ENCODE measurements at regions not wholly inside any gene's neighbourhood (a gene's known extent, or its start where the extent isn't known, plus 50 kb on each side); places are given as distances from the start of the nearest gene placed in this dataset.

GRCh38 chr2:136213836-136214235, 95.9 kb upstream of the CXCR4 start:
- no peak for DNase-seq (ENCODE audit: low read depth)

DNA sequence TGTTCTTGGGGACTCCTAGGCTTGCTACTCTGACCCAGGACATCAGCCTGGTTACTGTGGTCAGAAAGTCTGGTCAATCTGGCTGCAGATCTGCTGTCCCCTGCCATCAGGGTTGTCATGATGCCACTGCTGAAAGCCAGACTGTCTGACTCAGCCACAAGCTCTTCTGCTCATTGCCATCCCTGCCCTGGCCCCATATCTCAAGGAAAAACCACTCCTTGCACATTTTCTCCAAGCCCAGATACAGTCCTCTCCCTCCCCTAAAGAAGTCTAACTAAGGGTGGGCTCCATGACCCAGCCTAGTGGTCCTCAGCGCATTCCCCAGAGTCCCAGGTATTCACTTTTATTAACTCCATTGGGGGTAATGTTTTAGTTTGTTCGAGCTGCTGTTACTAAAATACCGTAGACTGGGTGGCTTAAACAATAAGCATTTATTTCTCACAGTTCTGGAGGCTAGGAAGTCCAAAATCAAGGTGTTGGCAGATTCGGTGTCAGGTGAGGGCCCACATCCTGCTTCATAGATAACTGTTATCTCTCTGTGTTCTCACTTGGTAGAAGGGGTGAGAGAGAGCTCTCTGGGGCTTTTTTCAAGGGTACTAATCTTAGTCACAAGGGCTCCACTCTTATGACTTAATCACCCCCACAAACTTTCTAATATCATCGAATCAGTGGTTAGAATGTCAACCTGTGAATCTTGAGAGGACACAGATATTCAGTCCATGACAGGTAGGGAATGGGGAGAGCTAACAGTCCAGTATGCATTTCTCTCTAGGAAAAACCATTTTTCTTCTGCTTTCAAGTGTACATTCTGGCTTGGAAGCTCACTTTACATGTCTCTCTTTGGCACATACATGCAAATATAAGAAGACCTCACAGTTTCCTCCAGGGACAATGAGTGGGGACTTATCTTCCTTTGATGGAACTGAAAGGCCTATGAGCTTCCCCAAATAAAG, 94.8 kb upstream of the CXCR4 start:
- no peak for DNase-seq (ENCODE audit: low read depth)

- DNase-seq (ENCODE audit: low read depth): no peak
Observed at GRCh38 chr2:136211701-136212100, 93.8 kb upstream of the CXCR4 start.

DNA sequence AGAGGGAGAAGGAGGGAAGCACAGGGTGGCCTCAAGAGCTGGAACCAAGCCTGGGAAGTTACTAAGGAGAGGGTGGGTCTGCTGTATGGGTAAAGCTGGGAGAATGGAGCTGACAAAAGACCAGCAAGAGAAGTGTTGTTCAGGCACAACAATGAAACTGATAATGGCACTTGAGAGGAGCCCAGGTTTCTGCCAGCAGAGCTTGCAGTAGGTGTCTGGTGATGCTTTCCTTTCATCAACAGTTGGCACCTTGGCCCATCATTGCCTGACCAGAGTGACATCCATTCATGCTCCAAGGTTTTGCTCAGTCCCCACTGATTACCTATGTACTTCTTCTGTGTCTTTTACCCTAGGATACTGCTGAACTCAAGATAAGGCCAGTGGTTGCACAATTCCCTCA, 92.9 kb upstream of the CXCR4 start:
- DNase-seq (ENCODE audit: low read depth): no peak

DNA sequence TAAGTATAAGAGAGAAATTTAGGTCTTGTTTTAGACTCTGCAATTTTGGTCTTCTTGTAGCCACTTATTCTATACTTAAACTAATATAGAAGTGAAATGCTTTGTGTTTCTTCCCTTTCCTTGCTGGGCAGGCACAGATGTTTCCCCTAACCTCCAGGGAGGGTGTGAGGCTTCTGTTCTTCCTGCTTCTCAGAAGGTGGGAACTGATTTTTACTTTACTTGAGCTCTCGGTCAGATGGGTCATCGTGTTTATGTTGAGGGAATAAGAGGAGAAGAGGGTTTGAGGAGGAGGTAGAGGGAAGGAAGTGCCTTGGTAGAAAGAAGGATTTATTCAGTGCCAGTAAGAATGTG, 92.5 kb upstream of the CXCR4 start:
- no peak for DNase-seq (ENCODE audit: low read depth)

- no peak for DNase-seq (ENCODE audit: low read depth)
Observed at GRCh38 chr2:136209561-136210454, 91.9 kb upstream of the CXCR4 start.

DNA sequence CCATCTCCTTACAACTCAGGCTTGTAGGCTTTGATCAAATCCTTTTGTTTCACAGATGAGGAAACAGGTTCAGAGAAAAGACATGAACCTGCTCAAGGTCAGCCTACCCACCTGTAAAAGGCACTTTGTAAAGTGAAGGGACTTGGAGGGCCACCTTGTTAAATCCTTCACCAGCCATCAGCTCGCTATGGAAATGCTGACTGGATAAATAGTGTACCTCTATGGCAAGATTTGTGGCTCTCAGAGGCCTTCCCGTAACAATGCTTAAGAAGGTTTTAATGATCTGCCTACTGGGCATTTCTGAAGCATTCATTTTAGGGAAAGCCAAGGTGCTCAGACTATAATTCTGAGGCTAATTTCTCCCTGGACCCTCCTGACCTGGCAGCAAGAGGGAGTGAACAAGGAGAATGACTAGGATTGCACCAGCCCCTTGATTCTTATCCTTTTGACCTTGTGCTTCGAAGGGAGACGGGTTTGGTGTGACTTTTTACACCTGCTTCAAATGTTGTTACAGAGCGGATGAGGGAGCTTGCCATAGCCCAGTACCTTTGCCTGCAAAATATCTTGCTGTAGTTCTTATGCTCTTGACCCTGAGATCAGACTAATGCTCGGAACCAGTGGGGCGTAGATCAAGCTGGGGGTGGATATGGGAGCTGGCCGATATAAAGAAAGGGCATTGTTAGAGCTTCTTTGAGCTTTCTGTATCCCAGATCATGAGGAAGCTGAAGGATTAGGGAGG, 90.9 kb upstream of the CXCR4 start:
- no peak for DNase-seq (ENCODE audit: low read depth)

- DNase-seq (ENCODE audit: low read depth): no peak
Observed at GRCh38 chr2:136207665-136208064, 89.7 kb upstream of the CXCR4 start.

- DNase-seq (ENCODE audit: low read depth): no peak
Observed at GRCh38 chr2:136207030-136207623, 89.2 kb upstream of the CXCR4 start.

DNA sequence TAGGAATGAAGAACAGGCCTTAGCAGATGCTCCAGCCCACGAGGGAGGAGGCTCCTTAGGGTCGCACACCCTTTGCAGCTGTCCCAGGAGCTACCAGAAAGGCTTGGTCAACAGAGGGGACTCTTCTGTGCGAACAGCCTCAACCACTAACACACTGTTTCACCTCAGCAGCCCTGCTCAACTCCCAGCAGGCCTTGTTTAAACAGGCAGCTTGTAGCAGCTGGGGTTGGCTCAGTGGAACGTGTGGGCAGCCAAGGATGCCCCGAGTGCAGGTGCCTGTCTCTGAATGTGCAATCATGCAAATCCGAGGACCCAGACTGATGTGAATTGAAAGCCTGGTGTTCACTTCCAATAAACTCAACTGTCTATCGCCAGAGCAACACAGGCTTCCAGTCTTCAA, 88.7 kb upstream of the CXCR4 start:
- DNase-seq (ENCODE audit: low read depth): no peak

DNA sequence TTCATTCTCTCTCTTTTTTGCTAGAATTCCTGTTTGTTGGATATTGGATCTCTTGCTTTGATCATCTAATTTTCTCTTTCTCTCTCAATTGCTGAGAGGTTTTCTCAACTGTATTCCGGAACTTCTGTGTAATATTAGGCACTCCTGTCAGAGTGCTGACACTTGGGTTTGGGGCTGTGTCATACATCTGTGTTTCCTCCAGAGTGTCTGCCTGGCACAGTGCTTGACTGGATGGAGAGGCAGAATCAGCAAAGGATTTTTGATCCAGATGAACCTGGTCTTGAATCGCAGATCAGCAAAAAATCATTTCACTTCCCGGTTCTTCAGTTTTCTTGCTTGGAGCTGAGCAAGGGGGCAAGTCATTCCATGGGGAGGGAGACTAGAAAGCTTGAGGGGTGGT, 87.7 kb upstream of the CXCR4 start:
- DNase-seq (ENCODE audit: low read depth): no peak

GRCh38 chr2:136204971-136205370, 87.0 kb upstream of the CXCR4 start:
- DNase-seq (ENCODE audit: low read depth): no peak

DNA sequence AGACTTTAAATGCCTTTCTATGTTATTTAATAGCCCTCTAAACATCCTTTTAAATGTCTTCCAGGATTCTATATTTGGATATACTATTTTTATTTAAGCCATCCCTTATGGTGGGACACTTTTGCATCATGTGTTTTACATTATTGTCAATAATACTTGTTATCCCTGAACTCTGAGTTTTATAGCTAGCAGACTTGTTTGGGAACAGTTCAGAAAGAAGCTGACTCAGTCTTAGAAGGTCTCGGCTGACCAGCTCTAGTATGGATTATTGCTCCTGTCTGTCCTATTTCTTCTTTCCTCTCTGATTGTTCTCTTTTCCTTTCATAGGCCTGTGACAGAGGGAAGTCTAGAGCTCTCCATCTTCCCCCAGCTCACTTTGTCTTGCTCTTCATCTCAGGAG, 77.3 kb upstream of the CXCR4 start:
- no peak for DNase-seq (ENCODE audit: low read depth)

GRCh38 chr2:136191041-136191440, 73.1 kb upstream of the CXCR4 start:
- no peak for DNase-seq (ENCODE audit: low read depth)

GRCh38 chr2:136189221-136189782, 71.4 kb upstream of the CXCR4 start:
- DNase-seq (ENCODE audit: low read depth): no peak

DNA sequence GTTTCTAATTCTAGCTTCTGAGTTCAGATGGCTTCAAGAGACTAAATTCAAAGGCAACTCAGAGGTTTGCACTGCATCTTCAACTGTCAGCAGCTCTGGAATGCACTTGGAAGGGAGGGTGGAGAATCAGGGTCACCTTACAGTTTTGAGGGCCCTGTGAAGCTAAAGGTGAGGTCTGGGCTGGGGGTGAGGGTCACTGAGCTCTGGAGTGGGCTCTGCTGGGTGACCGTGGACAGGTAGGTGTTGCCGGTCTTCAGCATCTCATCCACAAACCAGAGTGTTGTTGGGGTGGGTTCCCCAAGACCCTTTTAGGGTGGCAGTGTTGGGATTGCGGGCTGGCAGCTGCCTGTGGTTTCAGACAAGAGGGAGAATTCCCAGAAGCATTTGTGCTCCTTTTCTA, 70.1 kb upstream of the CXCR4 start:
- no peak for DNase-seq (ENCODE audit: low read depth)

DNA sequence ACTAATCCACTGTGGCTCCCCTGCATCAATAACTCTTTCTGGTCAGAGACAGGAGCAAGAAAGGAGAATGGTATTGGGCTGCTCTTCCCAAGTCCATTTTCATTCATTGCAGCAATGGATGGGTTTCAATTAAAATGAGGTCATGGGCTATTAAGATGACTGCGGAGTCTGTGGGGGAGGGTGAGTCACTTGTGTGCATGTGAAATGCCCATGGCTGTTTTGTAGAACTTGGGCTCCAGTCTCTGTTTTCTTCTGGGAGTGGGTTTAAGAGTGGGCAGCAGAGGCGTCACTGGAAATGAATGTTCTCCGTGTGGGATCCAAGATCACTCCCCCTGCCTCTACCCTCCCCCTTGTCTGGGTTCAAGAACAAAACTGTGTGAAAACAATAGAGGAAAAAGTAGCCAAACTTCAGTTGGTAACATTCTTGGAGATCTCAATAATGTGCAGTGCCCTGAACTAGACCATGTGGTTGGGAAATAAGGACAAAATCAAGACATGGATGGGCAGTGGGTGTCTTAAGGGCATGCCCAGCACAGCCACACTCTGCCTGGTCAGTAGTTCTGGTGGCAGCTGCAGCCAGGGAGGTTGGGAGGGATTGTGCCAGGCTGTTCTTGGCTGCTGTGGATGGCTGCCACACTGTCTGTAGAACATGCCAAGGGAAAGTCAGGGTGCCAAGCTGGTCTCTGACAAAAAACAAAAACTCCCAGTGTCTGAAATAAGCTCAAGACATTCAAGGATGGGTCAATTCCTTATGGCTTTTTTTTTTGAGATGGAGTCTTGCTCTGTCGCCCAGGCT, 68.2 kb upstream of the CXCR4 start:
- no peak for DNase-seq (ENCODE audit: low read depth)

- DNase-seq (ENCODE audit: low read depth): no peak
Observed at GRCh38 chr2:136183097-136183496, 65.1 kb upstream of the CXCR4 start.

DNA sequence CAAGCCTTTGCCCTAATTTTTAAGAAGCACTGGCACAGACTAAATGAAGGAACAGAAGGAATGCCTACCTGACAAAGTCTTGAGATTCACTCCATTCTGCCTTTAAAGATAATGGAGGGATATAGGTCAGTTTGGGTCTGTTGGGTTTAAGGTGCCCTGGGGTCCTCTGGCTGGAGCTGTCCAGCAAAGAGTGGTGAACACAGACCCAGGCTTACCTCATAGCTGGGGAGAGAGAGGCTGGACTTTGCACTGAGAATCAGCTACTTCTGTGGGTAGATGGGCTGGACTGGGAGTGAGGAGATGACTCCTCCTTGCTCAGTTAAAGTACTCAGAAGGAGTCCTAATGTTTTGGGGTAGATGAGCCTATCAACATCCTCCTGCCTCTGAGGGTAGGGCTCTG, 64.4 kb upstream of the CXCR4 start:
- DNase-seq (ENCODE audit: low read depth): no peak

DNA sequence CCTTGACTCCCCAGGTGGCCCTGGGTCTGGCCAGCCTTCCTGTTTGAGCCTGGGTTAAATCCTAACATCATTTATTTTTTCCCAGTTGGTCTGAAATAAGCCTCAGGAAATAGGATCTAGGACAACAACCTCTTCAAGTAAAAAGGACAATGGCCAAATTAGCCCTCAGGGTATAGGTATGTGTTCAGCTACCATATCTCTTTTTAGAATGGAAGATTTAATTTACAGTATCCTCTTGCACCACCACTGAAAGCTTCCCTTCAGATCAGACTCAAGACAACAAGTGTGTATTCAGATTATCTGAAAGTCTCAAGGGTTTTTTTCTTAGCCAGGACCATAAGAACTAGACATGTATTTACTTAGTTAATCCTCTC, 61.6 kb upstream of the CXCR4 start:
- no peak for DNase-seq (ENCODE audit: low read depth)
